T-helper 2 cell treated with Interferon-gamma antibody and Interleukin-4, amounts not matched to agents 100 ng/mL and 5 ng/mL, for 36 hours (primary cell): ENCODE measurements at regions not wholly inside any gene's neighbourhood (a gene's known extent, or its start where the extent isn't known, plus 50 kb on each side); places are given as distances from the start of the nearest gene placed in this dataset.

ENCODE experiments used
- intact Hi-C: fragments of 100-400 bp; cut with micrococcal nuclease; formaldehyde crosslinking; loops from one replicate; pipeline ENCODE4 v1.15.1; 2023

- intact Hi-C loops, result no loop called here
These were observed 246.3 kb upstream of the UMPS start for GRCh38 chr3:124483915-124484470.

- intact Hi-C loops, result no loop called here
These were observed 243.9 kb upstream of the UMPS start for GRCh38 chr3:124486324-124486723.

- intact Hi-C loops, result no loop called here
These were observed 240.7 kb upstream of the UMPS start for GRCh38 chr3:124489506-124489905.

- intact Hi-C loops, result no loop called here
These were observed 239.2 kb upstream of the UMPS start for GRCh38 chr3:124491098-124491497.

- intact Hi-C loops, result no loop called here
These were observed 238.4 kb upstream of the UMPS start for GRCh38 chr3:124491875-124492274.

- intact Hi-C loops, result no loop called here
These were observed 237.4 kb upstream of the UMPS start for GRCh38 chr3:124492824-124493223.

GRCh38 chr3:124496061-124496460, 234.2 kb upstream of the UMPS start:
- intact Hi-C loops, result no loop called here

- intact Hi-C loops, result no loop called here
These were observed 232.8 kb upstream of the UMPS start for GRCh38 chr3:124497487-124497886.

- intact Hi-C loops, result no loop called here
These were observed 231.4 kb upstream of the UMPS start for GRCh38 chr3:124498891-124499290.

- intact Hi-C loops, result no loop called here
These were observed 225.8 kb upstream of the UMPS start for GRCh38 chr3:124504332-124505059.

GRCh38 chr3:124509884-124510283, 220.4 kb upstream of the UMPS start:
- intact Hi-C loops, result no loop called here

- intact Hi-C loops, result no loop called here
These were observed 220.0 kb upstream of the UMPS start for GRCh38 chr3:124510290-124510689.

GRCh38 chr3:124512881-124513609, 217.2 kb upstream of the UMPS start:
- intact Hi-C loops, result no loop called here

GRCh38 chr3:124513610-124513997, 216.6 kb upstream of the UMPS start:
- intact Hi-C loops, result no loop called here

GRCh38 chr3:124514683-124515082, 215.6 kb upstream of the UMPS start:
- intact Hi-C loops, result no loop called here

- intact Hi-C loops, result no loop called here
These were observed 213.9 kb upstream of the UMPS start for GRCh38 chr3:124516333-124516732.

- intact Hi-C loops, result no loop called here
These were observed 212.9 kb upstream of the UMPS start for GRCh38 chr3:124517306-124517705.

- intact Hi-C loops, result no loop called here
These were observed 211.9 kb upstream of the UMPS start for GRCh38 chr3:124518350-124518749.

GRCh38 chr3:124519591-124520194, 210.6 kb upstream of the UMPS start:
- intact Hi-C loops, result no loop called here

- intact Hi-C loops, result no loop called here
These were observed 209.3 kb upstream of the UMPS start for GRCh38 chr3:124520970-124521369.

GRCh38 chr3:124522082-124522625, 208.1 kb upstream of the UMPS start:
- intact Hi-C loops, result no loop called here

GRCh38 chr3:124526601-124527000, 203.7 kb upstream of the UMPS start:
- intact Hi-C loops, result no loop called here
